Esophagus squamous epithelium (tissue), 5 donors: ENCODE measurements at regions not wholly inside any gene's neighbourhood (a gene's known extent, or its start where the extent isn't known, plus 50 kb on each side); places are given as distances from the start of the nearest gene placed in this dataset.
"Not testable (repeated sequence)": the region's sequence is repeated elsewhere in the genome, so short reads cannot be mapped to it uniquely, and the experiment has no call there.

Experiments
- DNase-seq: peaks from one replicate; lab custom pipeline; 2025; lab: John Stamatoyannopoulos, UW
- H3K27ac ChIP-seq, 4 donors: fragments of 200-600 bp; sonication (generic); one replicate each; pipeline ENCODE4 v1.5.1; 2016 to 2019; ENCODE audit warnings: mild to moderate bottlenecking in 1 of 4
- H3K27me3 ChIP-seq, 4 donors: fragments of 200-600 bp; sonication (generic); 1 replicate in 3 of 4; 2 replicates in 1 of 4; pipeline versions ENCODE4 v1.5.1 to v1.6.0; 2017 to 2021; ENCODE audit warnings: antibody characterized with exemption in 1 of 4
- H3K36me3 ChIP-seq, 3 donors: fragments of 200-600 bp; sonication (generic); one replicate each; pipeline ENCODE4 v1.5.1; 2016 to 2019
- H3K4me1 ChIP-seq, 3 donors: fragments of 200-600 bp; sonication (generic); one replicate each; pipeline ENCODE4 v1.5.1; 2017 to 2019
- H3K4me3 ChIP-seq, 4 donors: fragments of 200-600 bp; sonication (generic); 1 replicate in 3 of 4; 2 replicates in 1 of 4; pipeline ENCODE4 v1.5.1; 2016 to 2019; ENCODE audit warnings: mild to moderate bottlenecking in 2 of 4, moderate library complexity in 1 of 4
- H3K9me3 ChIP-seq, 3 donors: fragments of 200-600 bp; sonication (generic); one replicate each; pipeline ENCODE4 v1.5.1; 2016 to 2019
- POLR2A ChIP-seq, 4 donors: fragments of 450-650 bp; IDR thresholded peaks; one replicate each; pipeline ENCODE4 v1.6.1; 2017; ENCODE audit warnings: antibody characterized with exemption in 4 of 4, mild to moderate bottlenecking in 4 of 4, moderate library complexity in 3 of 4
- WGBS, 2 donors: methylation state at CpG; one replicate each; pipeline ENCODE4 v1.1.5; 2018; 5-methylcytosine and 5-hydroxymethylcytosine counted together
- intact Hi-C: fragments of 100-400 bp; cut with DNase I; formaldehyde crosslinking; loops from one replicate; pipeline ENCODE4 v1.15.0; 2022
- TF ChIP-seq, protein P1 (sequence below), 6 experiments: fragments of 450-650 bp in 4 of 6; fragments of 200-600 bp in 2 of 6; sonication (generic) in 2 of 6; IDR thresholded peaks; one replicate each; pipeline ENCODE4 v1.5.1; 2016 to 2019; ENCODE audit warnings: antibody characterized with exemption in 6 of 6, mild to moderate bottlenecking in 4 of 6, moderate library complexity in 4 of 6
- donor health status: DM: yes; HTN: yes; CAD: no.

DNA sequence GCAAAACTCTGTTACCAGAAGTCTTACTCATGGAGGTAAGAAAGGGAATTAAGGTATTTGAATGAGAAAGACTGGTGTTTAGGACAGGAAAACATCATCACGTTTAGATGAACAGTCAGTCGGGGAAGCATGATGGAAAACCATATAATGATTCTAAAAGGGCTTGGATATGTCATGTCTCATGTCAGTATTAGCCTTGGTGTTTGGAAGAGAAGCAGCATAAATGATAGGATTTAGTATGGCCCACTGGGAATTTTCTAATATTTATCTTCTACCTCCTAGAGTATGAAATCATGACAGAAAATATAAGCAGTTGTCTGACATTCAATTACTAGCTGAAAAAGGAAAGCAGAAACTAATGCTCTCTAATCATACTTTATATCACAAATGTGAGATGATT lies 1643.6 kb upstream of the CELF4 start:
- no peaks in the 10 kb centered on the region for H3K36me3 ChIP-seq
- no peak overlapping the region for H3K27ac ChIP-seq
- 75 to 100% methylated on average over 2 of the region's 2 CpGs for WGBS, 2 donors
- H3K4me3 ChIP-seq = no peak overlapping the region
- no peaks in the 10 kb centered on the region for H3K4me1 ChIP-seq
- H3K27me3 ChIP-seq = no peaks in the 10 kb centered on the region
- intact Hi-C loops = no loop called here
- no peak for TF ChIP-seq POLR2A (IDR thresholded peaks at IDR 0.05)
- TF ChIP-seq, protein P1, sequence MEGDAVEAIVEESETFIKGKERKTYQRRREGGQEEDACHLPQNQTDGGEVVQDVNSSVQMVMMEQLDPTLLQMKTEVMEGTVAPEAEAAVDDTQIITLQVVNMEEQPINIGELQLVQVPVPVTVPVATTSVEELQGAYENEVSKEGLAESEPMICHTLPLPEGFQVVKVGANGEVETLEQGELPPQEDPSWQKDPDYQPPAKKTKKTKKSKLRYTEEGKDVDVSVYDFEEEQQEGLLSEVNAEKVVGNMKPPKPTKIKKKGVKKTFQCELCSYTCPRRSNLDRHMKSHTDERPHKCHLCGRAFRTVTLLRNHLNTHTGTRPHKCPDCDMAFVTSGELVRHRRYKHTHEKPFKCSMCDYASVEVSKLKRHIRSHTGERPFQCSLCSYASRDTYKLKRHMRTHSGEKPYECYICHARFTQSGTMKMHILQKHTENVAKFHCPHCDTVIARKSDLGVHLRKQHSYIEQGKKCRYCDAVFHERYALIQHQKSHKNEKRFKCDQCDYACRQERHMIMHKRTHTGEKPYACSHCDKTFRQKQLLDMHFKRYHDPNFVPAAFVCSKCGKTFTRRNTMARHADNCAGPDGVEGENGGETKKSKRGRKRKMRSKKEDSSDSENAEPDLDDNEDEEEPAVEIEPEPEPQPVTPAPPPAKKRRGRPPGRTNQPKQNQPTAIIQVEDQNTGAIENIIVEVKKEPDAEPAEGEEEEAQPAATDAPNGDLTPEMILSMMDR (IDR thresholded peaks at IDR 0.05) = no peak
- no peaks in the 10 kb centered on the region for H3K9me3 ChIP-seq
- DNase-seq = no peak

DNA sequence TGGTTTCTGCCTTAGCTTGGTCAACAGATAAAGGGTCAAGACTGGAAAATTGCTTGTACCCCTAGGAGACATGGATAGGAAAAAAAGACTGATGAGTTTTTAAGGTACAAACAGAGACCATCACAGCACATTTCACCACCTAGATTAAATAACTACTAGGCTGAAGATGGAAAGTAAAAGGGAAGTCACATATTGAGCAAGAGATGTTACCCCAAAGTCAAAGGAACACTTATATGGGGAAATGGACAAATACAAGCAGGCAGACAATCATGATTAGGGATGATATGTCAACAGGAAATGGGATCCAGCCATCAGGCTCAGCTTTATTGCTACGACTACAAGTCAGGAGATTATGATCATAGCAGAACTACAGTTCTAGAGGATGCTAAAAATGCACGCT lies 1643.1 kb upstream of the CELF4 start:
- intact Hi-C loops = no loop called here
- DNase-seq = no peak
- H3K27ac ChIP-seq = no peak overlapping the region
- no peaks in the 10 kb centered on the region for H3K36me3 ChIP-seq
- no peak overlapping the region for H3K4me3 ChIP-seq
- no peaks in the 10 kb centered on the region for H3K4me1 ChIP-seq
- WGBS, 2 donors = 72% methylated on average over 2 of the region's 2 CpGs
- H3K9me3 ChIP-seq = no peaks in the 10 kb centered on the region
- TF ChIP-seq, protein P1 (IDR thresholded peaks at IDR 0.05) = no peak
- TF ChIP-seq POLR2A (IDR thresholded peaks at IDR 0.05) = no peak
- no peaks in the 10 kb centered on the region for H3K27me3 ChIP-seq

DNA sequence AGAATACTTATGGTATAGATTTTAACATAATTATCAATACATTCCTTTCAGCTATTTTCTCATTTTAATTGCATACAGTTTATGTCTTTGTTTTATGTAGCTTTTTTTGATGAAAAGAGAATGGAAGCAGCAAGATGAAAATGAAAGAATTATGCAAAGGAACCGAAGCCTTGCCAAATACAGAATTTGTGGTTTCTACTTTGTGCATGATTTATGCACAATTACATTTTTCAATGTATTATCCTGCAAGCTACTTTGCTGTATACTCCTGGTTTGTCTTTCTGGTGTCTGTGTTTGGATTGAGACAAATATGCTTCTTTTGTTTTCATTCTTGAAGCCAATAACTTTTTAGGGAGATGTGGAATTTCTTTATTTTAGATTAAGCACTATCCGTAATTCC lies 1642.6 kb upstream of the CELF4 start:
- Histone ChIP-seq H3K36me3 (no peaks in the 10 kb centered on the region), H3K4me1 (no peaks in the 10 kb centered on the region), H3K27me3 (no peaks in the 10 kb centered on the region), H3K4me3 (no peak overlapping the region), H3K9me3 (no peaks in the 10 kb centered on the region), H3K27ac (no peak overlapping the region)
- WGBS, 2 donors = 33 to 44% methylated on average over 2 of the region's 2 CpGs
- intact Hi-C loops = no loop called here
- DNase-seq = no peak
- no peak for TF ChIP-seq POLR2A (IDR thresholded peaks at IDR 0.05)
- TF ChIP-seq, protein P1 (IDR thresholded peaks at IDR 0.05) = no peak

DNA sequence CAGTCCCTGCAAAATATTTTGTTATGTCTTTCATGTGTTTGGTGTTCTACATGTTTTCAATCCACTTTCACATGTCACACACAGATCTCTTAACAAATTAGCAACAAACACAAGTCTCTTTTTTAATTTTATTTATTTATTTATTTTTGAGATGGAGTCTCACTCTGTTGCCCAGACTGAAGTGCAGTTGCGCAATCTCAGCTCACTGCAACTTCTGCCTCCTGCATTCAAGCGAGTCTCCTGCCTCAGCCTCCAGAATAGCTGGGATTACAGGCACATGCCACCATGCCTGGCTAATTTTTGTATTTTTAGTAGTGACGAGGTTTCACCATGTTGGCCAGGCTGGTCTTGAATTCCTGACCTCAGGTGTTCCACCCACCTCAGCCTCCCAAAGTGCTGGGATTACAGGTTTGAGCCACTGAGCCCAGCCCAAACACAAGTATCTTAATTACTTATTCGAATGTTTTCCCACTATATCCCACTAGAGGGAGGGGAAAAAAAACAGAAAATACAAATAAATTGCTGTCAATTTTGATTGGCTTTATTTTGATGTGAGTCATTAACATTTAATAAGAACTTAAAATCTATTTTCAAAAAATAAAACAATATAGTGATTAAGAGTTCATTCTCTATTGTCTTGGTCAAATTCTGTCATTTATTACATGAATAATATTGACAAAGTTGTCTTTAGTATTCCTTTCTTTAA lies 1641.0 kb upstream of the CELF4 start:
- H3K27ac ChIP-seq, H3K27me3 ChIP-seq, H3K9me3 ChIP-seq, DNase-seq, H3K36me3 ChIP-seq, intact Hi-C loops, H3K4me1 ChIP-seq, H3K4me3 ChIP-seq: not testable (repeated sequence)
- WGBS, 2 donors = 84 to 87% methylated on average over 4 of the region's 4 CpGs

DNA sequence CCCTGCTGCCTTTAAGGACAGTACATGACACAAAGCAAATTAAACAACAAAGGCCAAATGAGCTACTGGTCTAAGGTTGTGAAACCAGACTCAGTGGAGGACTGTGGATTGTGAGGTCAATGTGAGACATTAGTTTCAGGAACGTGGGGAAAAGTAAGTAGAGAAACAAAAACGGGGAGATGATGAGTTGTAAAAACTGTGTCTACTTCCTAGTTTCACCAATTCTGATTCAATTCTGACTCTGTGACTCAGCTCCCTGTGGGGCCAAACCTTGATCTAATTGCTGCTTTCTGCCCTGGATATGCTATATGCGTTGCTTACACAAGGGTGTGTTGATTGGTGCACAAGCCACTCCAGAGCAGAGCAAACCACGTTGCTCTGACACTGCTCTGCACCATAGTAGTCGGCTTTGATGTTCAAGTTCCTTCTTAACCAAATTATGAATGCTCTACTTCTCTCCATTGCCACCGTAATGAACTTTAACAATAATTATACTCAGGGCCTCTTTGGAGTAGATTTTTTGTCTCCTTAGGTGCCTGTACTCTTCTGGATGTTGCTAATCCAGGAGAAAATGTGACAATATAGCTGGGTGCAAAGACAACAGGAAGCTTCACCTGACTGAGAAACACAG lies 1640.1 kb upstream of the CELF4 start:
- no peak overlapping the region for H3K4me3 ChIP-seq
- no peaks in the 10 kb centered on the region for H3K36me3 ChIP-seq
- no peak for DNase-seq
- no peaks in the 10 kb centered on the region for H3K27me3 ChIP-seq
- no peak overlapping the region for H3K27ac ChIP-seq
- no peaks in the 10 kb centered on the region for H3K9me3 ChIP-seq
- H3K4me1 ChIP-seq = no peaks in the 10 kb centered on the region
- intact Hi-C loops = no loop called here
- WGBS, 2 donors = 79 to 82% methylated on average over 6 of the region's 6 CpGs
- no peak for TF ChIP-seq POLR2A (IDR thresholded peaks at IDR 0.05)
- TF ChIP-seq, protein P1 (IDR thresholded peaks at IDR 0.05) = no peak
